ENCODE measurements at regions not wholly inside any gene's neighbourhood (a gene's known extent, or its start where the extent isn't known, plus 50 kb on each side); places are given as distances from the start of the nearest gene placed in this dataset.

DNA sequence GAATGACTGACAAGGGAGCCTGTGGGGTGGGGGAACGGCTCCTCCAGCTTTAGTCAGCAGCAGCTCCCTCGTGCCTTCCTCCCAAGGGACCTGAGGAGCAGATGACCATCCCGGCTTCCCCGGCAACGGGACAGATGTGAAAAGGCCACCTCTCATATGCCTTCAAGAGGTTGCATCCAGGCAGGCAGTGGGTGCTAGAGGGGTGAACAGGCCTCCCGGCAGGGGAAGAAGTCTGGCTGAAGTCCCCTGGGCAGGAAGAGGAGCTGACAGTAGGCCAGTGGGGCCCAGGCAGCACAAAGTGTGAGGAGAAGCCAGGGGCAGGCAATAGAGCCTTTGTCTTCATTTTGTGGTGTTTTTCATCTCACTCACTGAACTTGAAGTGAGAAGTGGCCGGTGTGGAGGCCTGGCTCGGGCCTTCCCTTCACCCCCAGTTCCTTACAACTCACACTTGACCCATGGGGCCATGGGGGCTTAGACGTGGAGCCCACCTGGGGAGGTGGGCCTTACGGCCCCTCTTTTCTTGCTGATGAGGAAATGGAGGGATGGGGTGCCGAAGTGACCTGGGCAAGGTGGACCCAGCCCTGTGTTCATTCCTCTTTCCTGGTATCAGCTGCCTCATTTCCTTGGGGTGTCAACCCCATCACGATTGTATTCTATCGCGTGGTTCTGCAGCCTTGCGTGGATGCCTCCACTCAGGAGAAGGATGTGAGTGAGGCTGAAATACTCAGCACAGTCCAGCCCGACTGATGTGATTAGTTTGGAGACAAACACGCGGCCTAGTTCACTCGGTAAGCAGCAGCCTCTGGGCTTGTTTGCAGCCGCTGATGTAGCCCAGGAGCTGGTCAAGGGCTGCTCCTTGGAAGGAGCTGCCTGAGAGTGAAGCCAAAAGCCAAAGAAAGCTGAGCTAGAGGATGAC, 115.5 kb upstream of the ALDH1A3 start:
- H3K9me3 ChIP-seq (ENCODE audit: control insufficient read depth in 2 of 2, insufficient read depth in 1 of 2, low read length in 1 of 2): no peaks in the 10 kb centered on the region
- peaks cover 0 to 7% of the 10 kb centered on the region in 2 donors for H3K27me3 ChIP-seq (ENCODE audit: control insufficient read depth in 2 of 2, insufficient read depth in 1 of 2, low read length in 1 of 2)
- H3K36me3 ChIP-seq (ENCODE audit: control insufficient read depth in 2 of 2, insufficient read depth in 2 of 2, low read length in 1 of 2): no peaks in the 10 kb centered on the region
- H3K27ac ChIP-seq (ENCODE audit: low read depth in 1 of 2, low read length in 1 of 2): no peak overlapping the region
- WGBS: 95% methylated on average over 20 of the region's 20 CpGs
- DNase-seq (ENCODE audit: low read depth in 6 of 9, low spot score in 9 of 9): no peak
- no peak overlapping the region for H3K4me3 ChIP-seq (ENCODE audit: low read length in 2 of 2)
- H3K4me1 ChIP-seq (ENCODE audit: control insufficient read depth in 2 of 2, insufficient read depth in 2 of 2, low read length in 2 of 2): no peaks in the 10 kb centered on the region

DNA sequence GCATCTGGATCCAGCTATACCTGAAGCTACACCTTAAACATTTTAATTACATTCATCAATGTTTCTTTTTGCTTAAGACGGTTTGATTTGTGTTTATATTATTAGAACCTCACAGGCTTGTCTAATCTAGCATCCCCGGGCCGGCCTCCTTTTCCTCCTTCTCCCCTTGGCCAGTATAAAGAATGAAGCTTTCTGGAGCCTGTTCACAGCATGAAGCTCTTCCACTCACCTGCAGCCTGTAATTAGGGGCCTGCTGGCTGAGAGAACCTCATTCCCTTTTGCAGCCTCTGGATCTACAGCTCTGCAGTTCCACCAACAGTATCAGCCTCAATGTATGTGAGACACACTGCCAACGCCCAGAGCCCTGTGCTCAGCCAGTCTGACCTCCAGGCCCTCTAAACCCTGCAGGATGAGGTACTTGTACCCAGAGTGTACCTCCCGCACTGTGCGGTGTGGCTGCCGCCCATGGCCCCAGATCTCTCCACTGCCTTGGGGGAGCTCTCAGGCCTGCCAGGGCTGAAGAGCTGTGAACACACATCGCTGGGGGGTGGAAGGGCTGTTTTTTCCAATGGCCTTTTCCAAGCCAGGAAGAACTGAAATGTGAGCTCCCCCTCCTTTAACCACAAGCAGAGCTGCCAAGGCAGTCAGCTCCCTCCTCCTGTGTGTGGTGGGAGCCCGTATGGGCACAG, 114.7 kb upstream of the ALDH1A3 start:
- Histone ChIP-seq H3K27ac (ENCODE audit: low read depth in 1 of 2, low read length in 1 of 2) (no peak overlapping the region), H3K27me3 (ENCODE audit: control insufficient read depth in 2 of 2, insufficient read depth in 1 of 2, low read length in 1 of 2) (peaks cover 0 to 4% of the 10 kb centered on the region in 2 donors), H3K4me3 (ENCODE audit: low read length in 2 of 2) (no peak overlapping the region), H3K4me1 (ENCODE audit: control insufficient read depth in 2 of 2, insufficient read depth in 2 of 2, low read length in 2 of 2) (no peaks in the 10 kb centered on the region), H3K36me3 (ENCODE audit: control insufficient read depth in 2 of 2, insufficient read depth in 2 of 2, low read length in 1 of 2) (no peaks in the 10 kb centered on the region), H3K9me3 (ENCODE audit: control insufficient read depth in 2 of 2, insufficient read depth in 1 of 2, low read length in 1 of 2) (no peaks in the 10 kb centered on the region)
- 84% methylated on average over 9 of the region's 9 CpGs for WGBS
- DNase-seq (ENCODE audit: low read depth in 6 of 9, low spot score in 9 of 9): no peak

DNA sequence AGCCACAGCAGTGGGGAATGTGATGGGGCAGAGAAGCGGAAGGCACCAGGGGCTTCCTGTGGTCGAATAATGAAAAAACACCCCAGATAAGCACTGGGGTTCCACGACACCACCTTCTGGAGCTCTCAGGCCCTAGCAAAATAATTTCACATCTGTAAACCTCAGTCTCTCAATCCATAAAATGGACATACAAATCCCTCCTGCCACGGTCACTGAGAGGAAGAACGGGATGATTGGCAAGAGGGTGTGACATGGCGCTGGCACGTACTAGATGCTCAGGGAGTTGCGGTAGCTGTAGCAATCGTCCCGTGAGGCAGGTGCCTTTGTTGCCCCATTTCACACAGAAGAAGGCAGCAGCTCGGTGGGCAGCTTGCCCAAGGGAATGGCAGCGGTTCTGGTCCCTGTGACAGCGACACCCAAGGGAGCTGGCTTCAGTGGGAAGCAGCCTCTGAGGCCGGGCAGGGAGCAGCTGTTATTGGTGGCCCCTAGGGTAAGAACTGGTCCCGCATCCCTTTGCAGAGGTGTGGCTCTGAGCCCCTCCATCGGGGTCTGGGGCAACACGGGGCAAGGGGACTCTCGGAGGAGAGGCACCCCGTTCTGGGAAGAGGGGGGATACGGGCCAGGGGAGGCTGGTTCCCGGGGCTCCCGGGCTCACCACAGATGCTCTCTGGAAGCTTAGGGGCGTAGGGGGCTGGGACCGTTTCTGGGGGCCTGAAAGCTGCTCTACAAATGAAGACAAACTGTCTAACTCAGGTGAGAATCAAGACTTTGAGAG, 114.0 kb upstream of the ALDH1A3 start:
- Histone ChIP-seq H3K36me3 (ENCODE audit: control insufficient read depth in 2 of 2, insufficient read depth in 2 of 2, low read length in 1 of 2) (no peaks in the 10 kb centered on the region), H3K4me3 (ENCODE audit: low read length in 2 of 2) (no peak overlapping the region), H3K4me1 (ENCODE audit: control insufficient read depth in 2 of 2, insufficient read depth in 2 of 2, low read length in 2 of 2) (no peaks in the 10 kb centered on the region), H3K27ac (ENCODE audit: low read depth in 1 of 2, low read length in 1 of 2) (no peak overlapping the region), H3K9me3 (ENCODE audit: control insufficient read depth in 2 of 2, insufficient read depth in 1 of 2, low read length in 1 of 2) (no peaks in the 10 kb centered on the region), H3K27me3 (ENCODE audit: control insufficient read depth in 2 of 2, insufficient read depth in 1 of 2, low read length in 1 of 2) (no peaks in the 10 kb centered on the region)
- no peak for DNase-seq (ENCODE audit: low read depth in 6 of 9, low spot score in 9 of 9)
- 82% methylated on average over 24 of the region's 24 CpGs for WGBS

DNA sequence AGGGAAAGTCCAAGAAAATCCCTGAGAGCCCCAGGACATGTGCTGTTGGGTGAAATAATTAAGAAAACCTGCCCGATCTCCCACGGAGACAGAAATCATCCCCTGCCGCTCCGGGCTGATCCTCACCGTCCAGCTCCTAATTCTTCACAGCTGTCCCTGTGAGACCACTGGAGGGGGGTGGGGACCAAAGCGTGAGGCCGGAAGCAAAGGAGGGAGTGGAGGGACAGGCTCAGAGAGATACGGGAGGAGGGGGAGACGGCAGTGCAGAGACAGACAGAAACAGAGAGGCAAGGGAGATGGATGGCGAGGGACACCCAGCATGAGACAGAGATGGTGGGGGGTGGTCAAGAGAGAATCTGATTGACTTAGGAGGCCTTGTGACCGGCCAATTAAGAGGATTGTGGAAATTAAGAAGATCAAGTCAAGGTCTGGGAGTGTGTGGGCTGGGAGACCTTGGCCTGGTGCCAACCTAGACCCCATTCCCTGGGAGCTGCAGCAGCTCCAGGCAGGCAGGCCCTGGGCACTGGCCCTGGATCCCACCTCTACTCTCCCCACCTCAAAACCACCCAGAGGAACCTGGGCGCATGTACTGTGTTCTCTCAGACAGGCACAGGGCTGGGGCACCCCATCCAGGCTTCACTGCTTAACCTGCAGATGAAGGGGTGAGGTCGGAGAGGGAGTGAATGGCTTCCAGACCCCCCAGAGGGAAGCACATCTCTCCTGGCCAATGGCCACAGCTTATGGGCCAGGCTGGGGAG, 113.2 kb upstream of the ALDH1A3 start:
- Histone ChIP-seq H3K4me1 (ENCODE audit: control insufficient read depth in 2 of 2, insufficient read depth in 2 of 2, low read length in 2 of 2) (no peaks in the 10 kb centered on the region), H3K36me3 (ENCODE audit: control insufficient read depth in 2 of 2, insufficient read depth in 2 of 2, low read length in 1 of 2) (no peaks in the 10 kb centered on the region), H3K27ac (ENCODE audit: low read depth in 1 of 2, low read length in 1 of 2) (no peak overlapping the region), H3K9me3 (ENCODE audit: control insufficient read depth in 2 of 2, insufficient read depth in 1 of 2, low read length in 1 of 2) (no peaks in the 10 kb centered on the region), H3K4me3 (ENCODE audit: low read length in 2 of 2) (no peak overlapping the region), H3K27me3 (ENCODE audit: control insufficient read depth in 2 of 2, insufficient read depth in 1 of 2, low read length in 1 of 2) (no peaks in the 10 kb centered on the region)
- 46% methylated on average over 13 of the region's 13 CpGs for WGBS
- no peak for DNase-seq (ENCODE audit: low read depth in 6 of 9, low spot score in 9 of 9)

DNA sequence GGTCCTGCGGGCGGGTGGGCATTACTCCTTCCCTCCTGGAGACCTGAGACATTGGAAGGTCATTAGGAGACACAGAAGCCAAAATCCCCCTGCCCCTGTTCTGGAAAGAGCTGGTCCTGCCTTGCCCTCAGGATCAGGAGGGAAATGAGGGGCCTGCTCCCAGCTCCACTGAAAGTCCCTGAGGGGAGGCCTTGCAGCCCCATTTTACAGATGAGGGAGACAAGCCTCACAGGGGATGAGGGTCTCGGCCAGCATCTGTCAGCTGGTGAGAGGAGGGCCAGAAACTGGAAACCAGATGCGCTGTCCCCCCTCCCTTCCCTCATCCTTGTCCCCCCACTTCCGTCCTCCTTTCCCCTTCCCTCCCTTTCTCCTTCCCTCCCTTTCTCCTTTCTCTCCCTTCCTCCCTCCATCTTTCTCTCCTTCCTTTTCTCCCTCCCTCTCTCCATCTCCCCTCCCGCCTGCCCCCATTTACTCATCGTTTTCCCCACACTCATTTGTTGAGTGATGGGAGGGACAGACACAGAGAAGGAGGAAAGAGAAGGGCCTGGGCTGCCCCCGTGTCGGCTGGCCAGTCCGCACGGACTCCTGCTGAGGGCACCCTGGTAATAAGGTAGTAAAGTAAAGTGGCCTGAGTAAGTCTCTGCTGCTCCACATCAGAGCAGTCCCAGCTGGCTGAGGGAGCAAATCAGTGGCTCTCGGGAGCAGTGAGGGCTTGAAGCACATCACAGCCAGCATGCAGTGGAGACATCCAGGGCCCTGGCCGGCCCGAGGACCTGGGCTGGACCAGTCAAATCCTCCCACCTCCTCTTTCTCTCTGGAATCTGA, 112.4 kb upstream of the ALDH1A3 start:
- Histone ChIP-seq H3K36me3 (ENCODE audit: control insufficient read depth in 2 of 2, insufficient read depth in 2 of 2, low read length in 1 of 2) (no peaks in the 10 kb centered on the region), H3K4me3 (ENCODE audit: low read length in 2 of 2) (no peak overlapping the region), H3K27ac (ENCODE audit: low read depth in 1 of 2, low read length in 1 of 2) (no peak overlapping the region), H3K9me3 (ENCODE audit: control insufficient read depth in 2 of 2, insufficient read depth in 1 of 2, low read length in 1 of 2) (no peaks in the 10 kb centered on the region), H3K27me3 (ENCODE audit: control insufficient read depth in 2 of 2, insufficient read depth in 1 of 2, low read length in 1 of 2) (no peaks in the 10 kb centered on the region), H3K4me1 (ENCODE audit: control insufficient read depth in 2 of 2, insufficient read depth in 2 of 2, low read length in 2 of 2) (no peaks in the 10 kb centered on the region)
- WGBS: 89% methylated on average over 14 of the region's 14 CpGs
- no peak for DNase-seq (ENCODE audit: low read depth in 6 of 9, low spot score in 9 of 9)

DNA sequence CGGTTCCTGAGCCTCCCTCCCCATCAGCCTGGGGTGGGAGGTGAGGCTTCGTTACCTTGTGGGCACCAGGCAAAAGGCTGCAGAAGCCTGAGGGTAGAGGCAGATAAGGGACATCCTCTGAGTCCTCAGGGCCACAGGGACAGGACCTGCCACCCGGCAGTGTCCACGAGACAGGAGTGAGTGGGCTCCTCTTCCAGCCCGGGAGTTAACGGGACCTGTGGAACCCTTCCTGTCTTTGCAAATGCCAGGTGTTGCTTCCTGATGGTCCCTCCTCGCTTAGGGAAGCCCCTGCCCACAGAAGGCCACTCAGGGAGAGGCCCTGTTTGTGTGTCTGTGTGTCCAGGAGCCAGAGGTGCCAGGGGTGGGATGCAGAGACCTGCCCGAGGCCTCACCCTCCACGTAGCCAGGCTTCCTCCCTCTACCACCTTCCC, 111.1 kb upstream of the ALDH1A3 start:
- no peak overlapping the region for H3K27ac ChIP-seq (ENCODE audit: low read depth in 1 of 2, low read length in 1 of 2)
- no peaks in the 10 kb centered on the region for H3K9me3 ChIP-seq (ENCODE audit: control insufficient read depth in 2 of 2, insufficient read depth in 1 of 2, low read length in 1 of 2)
- DNase-seq (ENCODE audit: low read depth in 6 of 9, low spot score in 9 of 9): no peak
- H3K36me3 ChIP-seq (ENCODE audit: control insufficient read depth in 2 of 2, insufficient read depth in 2 of 2, low read length in 1 of 2): no peaks in the 10 kb centered on the region
- H3K4me1 ChIP-seq (ENCODE audit: control insufficient read depth in 2 of 2, insufficient read depth in 2 of 2, low read length in 2 of 2): no peaks in the 10 kb centered on the region
- WGBS: 91% methylated on average over 9 of the region's 9 CpGs
- H3K4me3 ChIP-seq (ENCODE audit: low read length in 2 of 2): no peak overlapping the region
- no peaks in the 10 kb centered on the region for H3K27me3 ChIP-seq (ENCODE audit: control insufficient read depth in 2 of 2, insufficient read depth in 1 of 2, low read length in 1 of 2)

DNA sequence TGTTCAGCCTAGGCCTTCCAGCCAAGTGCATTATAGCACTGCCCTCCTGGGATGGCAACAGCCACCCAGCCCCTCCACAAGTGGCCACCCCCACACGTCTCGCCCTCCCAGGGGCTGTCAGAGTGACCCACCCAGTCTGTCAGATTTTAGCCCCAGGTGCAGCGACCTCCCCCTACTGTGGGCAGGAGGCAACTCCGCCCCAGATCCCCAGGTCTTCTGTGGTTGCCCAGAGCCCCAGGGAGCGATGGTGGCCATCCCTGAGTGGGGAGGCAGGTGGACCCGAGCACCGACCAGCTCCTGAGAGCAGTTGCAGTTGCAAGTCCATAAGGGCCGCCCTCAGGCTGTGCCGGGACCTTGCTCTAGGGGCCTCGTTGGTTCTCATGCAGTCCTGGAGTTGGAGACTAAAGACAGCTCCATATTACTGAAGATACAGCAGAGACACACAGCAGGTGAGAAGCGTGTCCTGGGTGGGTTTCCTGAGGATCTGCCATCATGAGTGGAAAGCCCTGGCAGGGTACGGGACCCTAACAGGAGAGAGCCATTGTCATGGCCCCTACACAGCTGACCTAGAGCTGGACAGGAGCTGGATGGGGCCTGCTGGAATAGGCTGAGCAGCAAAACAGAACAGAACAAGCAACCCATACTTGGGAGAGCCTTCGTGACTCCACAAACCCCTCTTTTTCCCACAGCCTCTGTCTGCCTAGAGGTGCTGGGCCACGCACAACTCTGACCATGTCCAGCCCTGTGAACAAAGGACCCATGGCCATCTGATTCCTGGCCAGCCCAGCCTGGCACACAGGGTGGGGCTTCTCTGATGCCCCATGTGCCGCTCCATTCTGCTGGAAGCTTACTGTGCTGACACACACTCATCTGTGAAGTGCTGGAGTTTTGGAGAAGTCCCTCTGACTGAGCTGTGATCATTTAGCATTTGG, 110.3 kb upstream of the ALDH1A3 start:
- H3K9me3 ChIP-seq (ENCODE audit: control insufficient read depth in 2 of 2, insufficient read depth in 1 of 2, low read length in 1 of 2): no peaks in the 10 kb centered on the region
- H3K4me1 ChIP-seq (ENCODE audit: control insufficient read depth in 2 of 2, insufficient read depth in 2 of 2, low read length in 2 of 2): no peaks in the 10 kb centered on the region
- H3K4me3 ChIP-seq (ENCODE audit: low read length in 2 of 2): no peak overlapping the region
- 96% methylated on average over 15 of the region's 15 CpGs for WGBS
- no peaks in the 10 kb centered on the region for H3K36me3 ChIP-seq (ENCODE audit: control insufficient read depth in 2 of 2, insufficient read depth in 2 of 2, low read length in 1 of 2)
- H3K27ac ChIP-seq (ENCODE audit: low read depth in 1 of 2, low read length in 1 of 2): no peak overlapping the region
- DNase-seq (ENCODE audit: low read depth in 6 of 9, low spot score in 9 of 9): no peak
- no peaks in the 10 kb centered on the region for H3K27me3 ChIP-seq (ENCODE audit: control insufficient read depth in 2 of 2, insufficient read depth in 1 of 2, low read length in 1 of 2)

All from thymus (tissue), 11 donors.